SHP77 treated with DMSO at 0.1 percent for 48 hours (cell line): ENCODE measurements at regions not wholly inside any gene's neighbourhood (a gene's known extent, or its start where the extent isn't known, plus 50 kb on each side); places are given as distances from the start of the nearest gene placed in this dataset.
"Not testable (repeated sequence)": the region's sequence is repeated elsewhere in the genome, so short reads cannot be mapped to it uniquely, and the experiment has no call there.

Experiments
- DNase-seq: peaks from one replicate; lab custom pipeline; 2025; lab: John Stamatoyannopoulos, UW

DNA sequence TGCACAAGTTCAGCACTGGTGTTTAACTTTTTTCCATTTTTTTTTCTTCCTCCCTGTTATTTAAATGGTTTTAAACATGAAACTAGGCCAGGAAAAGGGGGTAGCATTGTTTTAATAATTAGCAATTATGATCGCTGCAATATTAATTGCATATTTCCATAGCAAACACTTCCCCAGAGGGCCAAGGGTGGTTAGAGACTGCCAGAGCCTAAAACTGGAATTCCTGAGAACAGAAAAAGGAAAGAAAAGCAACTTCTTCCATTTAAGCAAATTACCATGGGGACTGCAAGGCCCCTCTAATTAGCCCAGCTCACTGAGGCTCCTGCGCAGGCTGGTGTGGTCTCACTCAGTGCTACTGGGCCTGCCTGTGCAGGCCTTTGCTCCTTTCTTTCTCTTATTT lies 201.5 kb downstream of the SMAD2 start:
- DNase-seq: no peak

DNA sequence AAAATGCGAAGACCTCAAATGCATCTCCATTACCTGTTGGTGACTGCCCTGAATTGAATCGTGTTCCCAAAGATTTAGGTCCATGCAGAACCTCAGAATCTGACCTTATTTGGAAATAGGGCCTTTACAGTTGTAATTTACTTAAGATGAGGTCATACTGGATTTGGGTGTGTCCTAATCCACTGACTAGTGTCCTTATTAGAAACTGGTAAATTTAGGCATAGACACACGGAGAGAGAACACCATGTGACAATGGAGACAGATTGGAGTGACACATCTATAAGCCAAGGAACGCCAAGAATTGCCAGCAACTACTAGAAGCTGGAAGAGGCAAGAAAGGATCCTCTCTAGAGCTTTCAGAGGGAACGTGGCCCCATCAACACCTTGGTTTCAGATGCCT lies 203.1 kb downstream of the SMAD2 start:
- DNase-seq: no peak

DNA sequence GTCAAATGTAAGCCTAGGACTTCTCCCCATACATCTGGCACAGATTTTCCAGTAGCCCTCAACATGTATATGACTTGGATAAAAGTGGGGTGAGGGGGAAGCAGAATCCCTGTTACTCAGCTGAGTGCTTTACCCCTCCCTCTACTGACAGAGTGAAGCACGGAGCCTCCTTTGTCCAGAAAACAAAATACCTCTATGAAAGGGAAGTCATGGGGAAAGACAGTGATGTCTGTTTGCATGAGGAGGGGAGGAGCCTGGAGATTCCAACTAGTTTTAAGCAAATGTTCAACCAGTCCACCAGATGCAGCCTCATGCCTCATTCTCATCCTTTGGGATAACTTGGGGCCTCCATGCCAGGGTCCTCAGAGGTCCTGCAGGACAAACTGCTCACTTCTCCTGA lies 203.9 kb downstream of the SMAD2 start:
- DNase-seq: no peak

GRCh38 chr18:47725656-47726055 lies 204.8 kb downstream of the SMAD2 start:
- DNase-seq: no peak

DNA sequence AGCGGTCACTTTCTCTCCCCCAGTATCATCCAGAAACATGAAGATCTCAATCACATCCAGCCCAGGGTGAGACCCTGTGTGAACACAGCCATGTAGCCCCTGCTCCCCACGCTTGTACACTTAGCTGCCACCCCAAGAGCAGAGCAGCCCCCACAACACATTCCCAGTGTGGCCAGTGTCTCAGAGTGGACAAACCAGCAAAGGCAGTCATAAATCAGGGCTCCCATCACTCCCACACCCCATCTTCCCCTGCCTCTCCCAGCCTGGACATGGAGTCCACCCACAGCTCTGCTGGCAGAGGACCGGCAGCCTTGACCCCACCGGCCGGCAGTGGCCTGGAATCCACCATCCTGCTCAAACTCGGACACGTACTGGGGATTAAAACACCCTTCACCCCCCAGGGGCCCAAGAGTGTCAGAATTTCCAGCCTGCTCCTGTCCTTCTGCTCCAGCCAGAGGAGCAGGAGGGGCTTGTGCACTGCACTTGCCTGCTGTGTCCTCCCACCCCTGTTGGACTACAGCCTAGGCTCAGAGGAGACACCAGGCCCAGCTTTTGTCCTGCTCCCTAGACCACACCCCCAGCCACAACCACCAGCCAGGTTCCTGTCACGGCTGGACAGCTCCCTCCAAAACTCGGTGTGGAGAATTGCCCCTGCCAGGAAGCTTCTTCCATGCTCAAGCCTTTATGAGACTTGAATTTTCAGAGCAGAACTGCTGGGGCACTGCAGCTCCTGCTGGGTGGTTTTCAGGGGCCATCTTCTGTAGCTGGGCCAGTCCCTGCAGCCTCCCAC lies 206.1 kb downstream of the SMAD2 start:
- no peak for DNase-seq

- DNase-seq: no peak
Measured at GRCh38 chr18:47721876-47722275, 208.6 kb downstream of the SMAD2 start.

- no peak for DNase-seq
Measured at GRCh38 chr18:47720741-47721140, 209.7 kb downstream of the SMAD2 start.

DNA sequence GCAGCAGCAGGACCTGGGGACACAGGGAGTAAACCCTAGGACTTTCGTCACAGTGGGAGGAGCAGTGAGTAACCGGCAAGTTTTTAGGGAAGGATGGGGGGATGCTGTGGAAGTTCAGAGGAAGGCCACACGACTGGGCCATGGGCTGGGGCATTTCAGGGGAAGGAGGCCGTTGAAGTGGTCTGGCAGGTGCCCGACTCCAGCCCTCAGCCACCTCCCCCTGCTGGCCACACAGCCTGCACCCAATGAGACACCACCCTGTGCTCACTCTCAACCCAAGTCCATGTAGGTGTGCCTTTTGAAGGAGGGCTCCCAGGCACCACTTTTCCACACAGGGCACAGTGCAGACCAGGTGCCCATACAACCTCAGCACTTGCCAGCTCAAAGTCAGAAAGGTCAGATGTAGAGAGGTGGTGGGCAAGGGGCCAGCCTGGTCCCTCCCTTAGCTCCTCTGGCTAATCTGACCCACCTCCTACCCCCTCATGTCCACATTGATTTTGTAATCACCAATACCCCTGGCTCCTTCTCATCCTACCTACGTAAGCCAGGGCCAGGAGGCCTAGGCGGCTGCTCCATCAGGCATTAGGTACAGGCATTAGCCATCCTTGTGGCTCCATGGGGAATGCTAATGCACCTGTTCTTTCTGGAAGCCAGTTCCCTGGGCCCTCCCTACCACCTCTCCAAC lies 211.2 kb downstream of the SMAD2 start:
- no peak for DNase-seq

DNA sequence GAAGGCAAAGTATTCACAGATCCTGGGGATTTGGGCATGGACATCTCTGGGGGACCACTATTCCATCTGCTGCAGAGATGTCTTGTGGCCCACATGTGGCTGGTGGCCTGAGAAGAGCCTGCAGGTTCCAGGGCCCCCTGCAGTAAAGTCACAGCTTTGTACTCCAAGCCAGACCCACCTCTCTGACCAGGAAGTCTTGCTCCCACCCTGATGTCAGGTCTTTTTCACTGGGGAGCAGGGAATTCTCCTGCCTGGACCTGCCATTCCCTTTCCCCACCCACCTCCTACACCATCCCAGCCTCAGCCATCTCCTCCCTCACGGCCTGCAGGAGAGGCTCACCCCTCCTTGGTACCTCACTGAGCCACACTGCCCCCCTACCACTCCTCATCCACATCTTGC lies 211.8 kb downstream of the SMAD2 start:
- DNase-seq: no peak

DNA sequence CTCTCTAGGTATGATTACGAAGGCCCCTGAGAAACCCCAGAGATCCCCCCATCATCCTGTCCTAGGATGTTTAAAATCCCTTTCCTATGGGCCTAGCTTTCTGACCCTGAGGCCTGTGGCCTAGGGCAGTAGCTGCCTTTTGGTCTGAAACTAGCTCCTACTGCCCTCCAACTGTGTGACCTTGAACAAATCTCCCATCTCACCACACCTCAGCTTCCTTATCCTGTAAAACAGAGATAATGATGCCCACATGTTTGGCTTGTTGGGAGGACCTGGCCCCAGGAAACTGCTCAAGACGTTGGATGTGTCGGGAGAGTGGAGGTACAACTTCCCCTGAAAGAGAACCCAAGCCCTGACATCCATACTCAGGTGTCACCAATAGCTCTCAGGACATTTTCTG lies 213.2 kb downstream of the SMAD2 start:
- no peak for DNase-seq

DNA sequence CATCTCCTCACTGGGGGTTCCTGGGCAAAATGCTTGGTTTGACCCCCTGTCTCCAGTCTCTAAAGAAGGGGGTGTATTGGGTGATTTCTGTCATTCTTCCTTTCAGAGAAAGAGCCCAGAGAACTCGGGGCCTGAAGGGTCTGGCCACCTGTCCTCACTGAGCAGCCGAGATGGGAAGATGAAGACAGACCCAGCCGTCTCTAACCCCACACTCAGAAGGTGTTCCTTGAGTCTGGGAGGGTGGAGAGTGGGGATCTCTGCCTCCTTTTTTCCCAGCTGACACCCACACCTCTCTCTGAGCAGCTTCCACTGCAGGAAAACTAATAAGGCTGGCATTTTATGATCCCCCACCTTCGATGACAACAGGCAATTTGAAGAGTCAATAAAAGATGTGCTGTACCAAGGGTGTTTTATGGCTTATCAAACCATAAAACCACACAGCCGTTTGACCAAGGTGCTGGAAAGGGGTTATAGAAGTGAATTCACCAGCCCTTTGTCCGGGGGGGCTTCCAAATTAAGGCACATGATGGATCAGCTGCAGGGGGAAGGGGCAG lies 213.8 kb downstream of the SMAD2 start:
- no peak for DNase-seq

DNA sequence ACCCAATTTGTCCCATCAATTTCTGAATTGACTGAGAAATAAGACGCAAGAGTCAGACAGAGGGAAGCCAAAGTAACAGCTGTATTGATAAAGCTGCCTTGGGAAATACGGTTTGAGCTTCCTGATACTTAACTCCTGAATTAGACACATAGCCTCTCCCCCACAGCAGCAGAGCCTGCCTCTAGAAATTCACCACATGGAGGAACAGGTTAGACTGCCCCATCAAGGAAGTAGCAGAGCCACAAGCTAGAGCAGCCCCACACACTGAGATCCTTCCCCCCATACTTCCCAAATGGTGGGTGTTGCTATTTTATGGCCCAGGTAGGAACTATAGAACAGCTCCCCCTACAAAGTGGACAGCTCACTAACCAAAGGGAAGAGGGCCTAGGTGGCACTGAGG lies 220.0 kb downstream of the SMAD2 start:
- DNase-seq: no peak

DNA sequence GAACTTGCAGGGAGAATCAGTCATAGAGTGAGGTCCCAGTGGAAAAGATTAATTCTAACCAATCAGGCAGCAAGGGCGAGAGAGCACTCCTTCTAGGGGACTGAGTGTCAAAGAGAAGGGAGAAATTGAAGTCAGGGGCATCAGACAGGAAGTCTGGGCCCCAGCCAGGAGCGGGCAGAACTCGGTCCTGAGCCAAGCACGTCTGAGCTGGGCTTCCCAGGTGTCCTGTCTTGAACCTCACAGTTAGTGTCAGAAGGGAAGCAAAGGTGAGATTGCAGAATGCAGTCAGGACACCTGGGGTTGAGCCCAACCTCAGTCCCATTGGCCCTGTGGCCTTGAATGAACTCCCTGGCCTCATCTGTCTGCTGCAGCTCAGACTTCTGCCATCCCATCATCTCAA lies 220.9 kb downstream of the SMAD2 start:
- no peak for DNase-seq

DNA sequence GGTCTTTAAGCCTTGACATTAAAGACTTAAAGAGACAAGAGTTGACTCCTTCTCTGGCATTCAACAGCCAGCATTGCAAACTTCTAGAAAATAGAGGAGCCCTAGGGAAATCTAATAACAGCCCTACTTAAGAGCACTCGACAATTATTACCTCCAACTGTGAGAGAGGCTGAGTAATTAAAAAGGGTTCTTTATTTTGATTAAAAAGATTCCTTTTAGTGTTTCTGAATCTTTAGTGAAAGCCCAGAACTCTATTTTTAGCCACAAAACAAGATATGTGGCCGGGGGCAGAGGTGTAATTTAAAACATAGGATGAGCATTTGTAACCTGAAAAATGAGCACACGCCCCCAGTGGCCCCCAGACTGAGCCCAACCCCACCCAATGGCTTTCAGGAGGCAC lies 222.3 kb downstream of the SMAD2 start:
- DNase-seq: no peak

- DNase-seq: no peak
Measured at GRCh38 chr18:47701134-47701533, 229.3 kb downstream of the SMAD2 start.

- no peak for DNase-seq
Measured at GRCh38 chr18:47696870-47697269, 233.6 kb downstream of the SMAD2 start.

- DNase-seq: no peak
Measured at GRCh38 chr18:47691611-47692010, 238.8 kb downstream of the SMAD2 start.

DNA sequence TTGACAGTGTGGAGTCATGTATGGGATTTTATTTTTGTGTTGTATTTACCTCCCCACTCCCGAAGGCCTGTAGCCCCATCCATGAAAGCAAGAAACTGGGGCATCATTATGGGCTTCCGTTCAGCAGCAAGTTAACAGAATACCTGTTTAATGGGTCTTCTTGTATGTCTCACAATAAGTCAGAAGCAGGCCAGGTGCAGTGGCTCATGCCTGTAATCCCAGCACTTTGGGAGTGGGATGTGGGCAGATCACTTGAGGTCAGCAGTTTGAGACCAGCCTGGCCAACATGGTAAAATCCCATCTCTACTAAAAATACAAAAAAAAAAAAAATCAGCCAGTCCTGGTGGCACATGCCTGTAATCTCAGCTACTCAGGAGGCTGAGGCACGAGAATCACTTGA lies 239.7 kb downstream of the SMAD2 start:
- not testable (repeated sequence) for DNase-seq

- DNase-seq: no peak
Measured at GRCh38 chr18:47689371-47689770, 241.1 kb downstream of the SMAD2 start.

DNA sequence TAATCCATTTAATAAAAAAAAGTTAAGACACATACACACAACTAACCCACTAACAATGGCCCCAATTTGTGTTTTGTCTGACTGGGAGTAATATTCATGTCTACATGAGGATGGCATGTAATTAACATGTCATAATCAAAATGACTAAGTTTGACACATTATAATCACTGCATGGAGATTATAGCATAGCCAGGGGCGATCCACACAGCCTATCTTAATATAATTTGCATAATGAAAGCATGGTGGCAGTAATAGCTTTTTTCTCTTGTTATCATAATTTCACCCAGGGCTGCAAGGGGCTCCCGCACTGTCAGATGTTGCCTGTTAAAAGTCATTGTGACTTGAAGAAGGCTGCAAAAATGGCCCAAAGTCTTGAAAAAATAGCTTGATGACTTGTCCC lies 243.7 kb downstream of the SMAD2 start:
- DNase-seq: no peak

- no peak for DNase-seq
Measured at GRCh38 chr18:47683774-47684173, 246.7 kb downstream of the SMAD2 start.

DNA sequence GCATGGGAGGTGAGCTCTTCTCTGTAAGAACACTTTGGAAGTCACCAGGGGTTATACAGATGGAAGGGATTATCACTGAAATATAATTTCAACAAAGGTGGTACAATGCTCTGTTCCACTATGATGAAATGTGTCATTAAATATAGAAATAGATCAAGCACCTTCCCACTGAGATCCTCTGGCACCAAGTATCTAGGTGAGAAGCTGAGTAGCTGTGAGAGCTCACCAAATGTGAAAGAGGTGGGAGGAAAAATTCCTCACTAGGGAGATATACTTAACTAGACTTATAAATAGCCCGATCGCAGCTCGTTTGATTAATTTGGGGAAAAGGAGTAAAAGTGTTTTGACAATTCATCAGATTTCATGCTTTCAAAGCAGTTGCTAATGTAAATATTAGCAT lies 247.6 kb downstream of the SMAD2 start:
- DNase-seq: no peak

DNA sequence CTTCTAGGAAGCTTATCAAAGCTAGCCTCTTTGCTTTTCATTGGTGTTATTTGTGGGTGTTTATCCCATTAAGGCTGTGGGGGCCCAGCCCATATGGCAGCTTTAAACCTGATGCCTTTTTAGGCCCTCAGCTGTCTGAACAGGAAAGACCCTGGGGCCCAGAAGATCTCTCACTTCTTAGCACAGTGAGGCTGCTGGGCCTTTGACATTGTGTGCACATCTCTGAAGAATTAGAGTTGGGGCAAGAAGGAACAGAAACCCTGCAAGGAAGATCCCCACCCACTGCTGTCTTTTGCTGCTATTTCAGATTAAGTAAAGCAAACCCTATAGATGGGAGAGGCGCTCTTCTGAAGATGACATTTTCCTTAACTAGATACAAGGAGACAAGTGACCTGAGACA lies 250.0 kb downstream of the SMAD2 start:
- no peak for DNase-seq

DNA sequence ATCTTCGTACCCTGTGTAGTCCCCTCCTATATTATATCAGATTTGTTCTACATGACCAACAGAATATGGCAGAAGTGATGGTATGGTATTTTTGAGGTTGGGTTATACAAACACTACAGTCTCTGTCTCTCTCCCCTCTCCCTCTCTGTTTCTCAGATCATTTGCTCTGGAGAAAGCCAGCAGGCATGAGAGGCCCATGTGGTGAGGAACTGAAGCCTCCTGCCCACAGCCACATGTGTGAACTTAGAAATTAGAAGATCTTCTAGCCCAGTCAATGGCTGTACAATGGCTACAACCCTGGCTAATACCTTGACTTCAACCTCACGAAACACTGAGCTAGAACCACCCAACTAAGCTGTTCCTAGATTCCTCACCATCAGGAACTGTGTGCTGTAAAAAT lies 250.6 kb downstream of the SMAD2 start:
- no peak for DNase-seq
